ENCODE measurements at regions not wholly inside any gene's neighbourhood (a gene's known extent, or its start where the extent isn't known, plus 50 kb on each side); places are given as distances from the start of the nearest gene placed in this dataset.

DNA sequence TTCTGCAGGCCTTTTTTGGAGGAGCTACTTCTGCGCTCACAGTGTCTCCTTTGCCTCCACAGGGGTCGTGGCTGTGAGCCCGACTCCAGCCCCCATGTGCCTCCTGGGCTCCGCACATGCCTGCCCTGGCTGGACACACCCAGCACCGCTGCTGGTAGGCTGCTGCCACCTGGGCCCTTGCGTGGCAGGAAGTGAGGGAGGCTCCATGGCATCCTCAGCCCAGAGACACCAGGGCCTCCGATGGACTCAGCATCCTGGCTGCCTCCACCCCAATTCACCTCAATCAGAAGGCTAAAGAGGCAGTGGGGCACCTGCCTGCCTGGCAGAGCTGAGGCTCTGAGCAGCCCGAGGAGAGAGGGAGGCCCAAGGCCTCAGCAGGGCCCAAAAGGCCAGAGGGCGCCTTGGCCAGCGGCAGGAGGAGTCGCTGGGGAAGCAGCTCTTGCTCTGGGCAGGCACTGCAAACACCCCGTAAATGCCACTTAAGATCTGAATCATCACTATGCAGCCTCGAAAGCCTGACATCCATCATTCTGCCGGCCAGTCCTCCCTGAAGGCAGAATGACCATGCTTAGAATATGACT is 68.3 kb upstream of the OTOS start:
- TF ChIP-seq, protein P1, sequence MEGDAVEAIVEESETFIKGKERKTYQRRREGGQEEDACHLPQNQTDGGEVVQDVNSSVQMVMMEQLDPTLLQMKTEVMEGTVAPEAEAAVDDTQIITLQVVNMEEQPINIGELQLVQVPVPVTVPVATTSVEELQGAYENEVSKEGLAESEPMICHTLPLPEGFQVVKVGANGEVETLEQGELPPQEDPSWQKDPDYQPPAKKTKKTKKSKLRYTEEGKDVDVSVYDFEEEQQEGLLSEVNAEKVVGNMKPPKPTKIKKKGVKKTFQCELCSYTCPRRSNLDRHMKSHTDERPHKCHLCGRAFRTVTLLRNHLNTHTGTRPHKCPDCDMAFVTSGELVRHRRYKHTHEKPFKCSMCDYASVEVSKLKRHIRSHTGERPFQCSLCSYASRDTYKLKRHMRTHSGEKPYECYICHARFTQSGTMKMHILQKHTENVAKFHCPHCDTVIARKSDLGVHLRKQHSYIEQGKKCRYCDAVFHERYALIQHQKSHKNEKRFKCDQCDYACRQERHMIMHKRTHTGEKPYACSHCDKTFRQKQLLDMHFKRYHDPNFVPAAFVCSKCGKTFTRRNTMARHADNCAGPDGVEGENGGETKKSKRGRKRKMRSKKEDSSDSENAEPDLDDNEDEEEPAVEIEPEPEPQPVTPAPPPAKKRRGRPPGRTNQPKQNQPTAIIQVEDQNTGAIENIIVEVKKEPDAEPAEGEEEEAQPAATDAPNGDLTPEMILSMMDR (IDR thresholded peaks at IDR 0.05): no peak
- TF ChIP-seq EZH2 (IDR thresholded peaks at IDR 0.05): no peak
